ENCODE measurements at regions not wholly inside any gene's neighbourhood (a gene's known extent, or its start where the extent isn't known, plus 50 kb on each side); places are given as distances from the start of the nearest gene placed in this dataset.

DNA sequence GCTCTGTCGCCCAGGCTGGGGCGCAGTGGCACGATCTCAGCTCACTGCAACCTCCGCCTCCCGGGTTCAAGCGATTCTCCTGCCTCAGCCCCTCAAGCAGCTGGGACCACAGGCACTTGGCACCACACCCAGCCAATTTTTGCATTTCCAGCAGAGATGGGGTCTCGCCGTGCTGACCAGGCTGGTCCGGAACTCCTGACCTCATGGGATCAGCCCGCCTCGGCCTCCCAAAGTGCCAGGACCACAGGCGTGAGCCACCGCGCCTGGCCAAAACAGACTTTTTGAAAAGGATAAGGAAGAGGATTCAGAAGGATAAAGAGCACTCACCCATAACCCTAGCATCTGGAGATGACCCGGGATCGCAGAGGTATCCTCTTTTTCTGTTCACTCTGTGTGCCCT is 224.5 kb upstream of the AGTR2 start:
- no peak for DNase-seq
- H3K27me3 ChIP-seq: peaks cover 0 to 5% (median 0%) of the 10 kb centered on the region in 3 donors
- intact Hi-C loops (cut with DNase I; ENCODE audit: low total_unique reads): no loop called here
- H3K4me3 ChIP-seq: no peak overlapping the region
- 86 to 96% (median 93%) methylated on average over 15 to 16 of the region's 16 CpGs for WGBS, 5 donors
- no peaks in the 10 kb centered on the region for H3K9me3 ChIP-seq
- no peak overlapping the region for H3K27ac ChIP-seq
- H3K4me1 ChIP-seq: peaks cover 0 to 7% (median 0%) of the 10 kb centered on the region in 4 donors
- no peaks in the 10 kb centered on the region for H3K36me3 ChIP-seq
- no peak for TF ChIP-seq EP300 (IDR thresholded peaks at IDR 0.05)
- TF ChIP-seq, protein P1, sequence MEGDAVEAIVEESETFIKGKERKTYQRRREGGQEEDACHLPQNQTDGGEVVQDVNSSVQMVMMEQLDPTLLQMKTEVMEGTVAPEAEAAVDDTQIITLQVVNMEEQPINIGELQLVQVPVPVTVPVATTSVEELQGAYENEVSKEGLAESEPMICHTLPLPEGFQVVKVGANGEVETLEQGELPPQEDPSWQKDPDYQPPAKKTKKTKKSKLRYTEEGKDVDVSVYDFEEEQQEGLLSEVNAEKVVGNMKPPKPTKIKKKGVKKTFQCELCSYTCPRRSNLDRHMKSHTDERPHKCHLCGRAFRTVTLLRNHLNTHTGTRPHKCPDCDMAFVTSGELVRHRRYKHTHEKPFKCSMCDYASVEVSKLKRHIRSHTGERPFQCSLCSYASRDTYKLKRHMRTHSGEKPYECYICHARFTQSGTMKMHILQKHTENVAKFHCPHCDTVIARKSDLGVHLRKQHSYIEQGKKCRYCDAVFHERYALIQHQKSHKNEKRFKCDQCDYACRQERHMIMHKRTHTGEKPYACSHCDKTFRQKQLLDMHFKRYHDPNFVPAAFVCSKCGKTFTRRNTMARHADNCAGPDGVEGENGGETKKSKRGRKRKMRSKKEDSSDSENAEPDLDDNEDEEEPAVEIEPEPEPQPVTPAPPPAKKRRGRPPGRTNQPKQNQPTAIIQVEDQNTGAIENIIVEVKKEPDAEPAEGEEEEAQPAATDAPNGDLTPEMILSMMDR (IDR thresholded peaks at IDR 0.05): no peak
- TF ChIP-seq POLR2A (IDR thresholded peaks at IDR 0.05): no peak
- no peak for TF ChIP-seq POLR2AphosphoS5 (IDR thresholded peaks at IDR 0.05)

DNA sequence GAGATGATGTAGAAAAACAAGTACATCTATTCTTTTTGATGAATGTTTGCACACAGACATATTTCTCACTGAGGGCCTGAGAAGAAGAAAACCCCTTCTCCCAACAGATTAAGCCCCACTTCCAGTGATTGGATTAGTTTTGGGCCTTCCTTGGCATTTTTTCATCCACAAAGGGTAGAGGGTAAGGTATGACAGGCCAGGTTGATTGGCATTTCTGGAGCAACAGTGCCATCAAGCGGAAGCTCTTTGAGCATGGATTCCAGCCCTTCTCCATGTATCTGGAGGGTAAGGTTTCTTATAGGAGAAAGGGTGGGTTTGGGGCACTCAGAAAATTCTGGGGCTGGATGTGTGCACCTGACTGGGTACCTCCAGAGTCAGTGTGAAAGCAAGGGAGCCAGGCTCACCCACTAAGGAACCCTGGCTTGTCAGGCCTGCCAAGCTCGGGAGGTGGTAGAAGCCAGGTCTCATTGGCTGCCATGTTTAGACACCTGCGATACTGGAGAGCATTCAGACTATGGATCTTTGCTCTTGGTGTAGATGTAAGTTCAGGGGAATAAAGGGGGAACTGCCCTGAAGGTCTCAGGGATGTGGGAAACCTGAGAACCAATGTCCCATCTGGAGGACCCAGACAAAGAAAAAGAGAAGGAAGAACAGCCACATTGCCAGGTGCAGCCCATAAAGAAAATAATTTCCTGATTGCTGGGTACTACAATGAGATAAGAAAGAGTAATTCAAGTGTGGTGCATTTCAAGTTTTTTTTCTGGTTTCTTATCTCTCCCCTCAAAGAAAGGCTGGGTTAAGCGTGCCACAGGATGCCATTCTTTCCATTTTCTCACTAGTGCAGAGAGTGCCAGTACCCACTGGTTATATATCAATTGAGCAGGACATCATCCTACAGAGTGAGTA is 222.3 kb upstream of the AGTR2 start:
- 54 to 77% (median 66%) methylated on average over 4 of the region's 4 CpGs for WGBS, 5 donors
- Histone ChIP-seq H3K4me3 (no peak overlapping the region), H3K27me3 (peaks cover 0 to 5% (median 0%) of the 10 kb centered on the region in 3 donors), H3K9me3 (no peaks in the 10 kb centered on the region), H3K36me3 (no peaks in the 10 kb centered on the region), H3K4me1 (peaks cover 0 to 6% (median 0%) of the 10 kb centered on the region in 4 donors), H3K27ac (no peak overlapping the region)
- peak in 1 of 2 donors; percentile 64 for DNase-seq
- intact Hi-C loops (cut with DNase I; ENCODE audit: low total_unique reads): no loop called here
- TF ChIP-seq POLR2AphosphoS5 (IDR thresholded peaks at IDR 0.05): no peak
- TF ChIP-seq, protein P1 (IDR thresholded peaks at IDR 0.05): peak in 2 of 7 experiments; percentile 16 to 35
- TF ChIP-seq POLR2A (IDR thresholded peaks at IDR 0.05): no peak

DNA sequence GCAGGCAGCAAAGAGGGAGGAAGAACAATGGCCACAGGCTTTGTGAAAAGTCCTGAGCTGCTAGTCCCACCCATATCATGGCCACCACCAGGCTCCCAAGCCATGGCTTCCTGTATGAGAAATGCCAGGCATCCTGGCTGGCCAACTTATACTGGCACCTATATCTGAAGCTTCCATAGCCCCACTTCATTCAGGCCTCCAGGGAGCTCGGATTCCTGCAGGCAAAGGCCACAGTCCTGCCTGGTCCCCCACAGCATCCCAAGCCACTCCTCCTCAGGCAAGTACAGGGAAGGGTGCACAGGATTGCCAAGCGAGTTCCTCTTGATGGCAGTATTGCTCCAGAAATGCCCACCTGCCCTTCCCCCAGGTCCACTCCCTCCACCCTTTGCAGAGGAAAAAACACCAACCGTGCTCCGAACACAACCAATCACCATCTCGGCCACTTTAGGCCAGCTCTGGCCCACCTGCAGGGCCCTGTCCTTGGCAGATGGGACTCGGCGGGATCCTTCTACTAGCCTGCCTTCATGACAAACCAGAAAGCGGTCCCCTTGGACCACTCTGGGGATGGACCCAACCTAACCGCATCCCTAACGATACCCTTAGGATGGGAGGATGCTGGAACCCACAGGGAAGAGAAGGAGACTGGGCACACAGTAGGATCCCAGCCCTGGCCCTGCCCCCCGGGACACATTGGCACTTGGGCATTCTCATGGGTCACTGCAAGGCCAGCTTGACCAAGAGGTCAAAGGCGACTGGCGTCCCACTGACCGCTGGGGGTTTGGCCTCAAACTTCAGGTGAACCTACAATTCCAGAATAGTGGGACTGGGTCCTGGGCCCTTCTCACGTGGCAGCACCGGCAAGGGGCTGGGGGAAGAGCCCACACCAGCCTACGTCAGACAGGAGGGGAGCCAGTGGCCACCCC is 220.4 kb upstream of the AGTR2 start:
- Histone ChIP-seq H3K27me3 (peaks cover 0 to under 1% (median 0%) of the 10 kb centered on the region in 3 donors), H3K4me1 (peaks cover 0 to 6% (median 0%) of the 10 kb centered on the region in 4 donors), H3K36me3 (no peaks in the 10 kb centered on the region), H3K4me3 (no peak overlapping the region), H3K9me3 (no peaks in the 10 kb centered on the region), H3K27ac (no peak overlapping the region)
- intact Hi-C loops (cut with DNase I; ENCODE audit: low total_unique reads): no loop called here
- 48 to 87% (median 72%) methylated on average over 7 to 17 of the region's 17 CpGs for WGBS, 5 donors
- DNase-seq: peak; percentile 63 to 67
- no peak for TF ChIP-seq EP300 (IDR thresholded peaks at IDR 0.05)
- no peak for TF ChIP-seq POLR2AphosphoS5 (IDR thresholded peaks at IDR 0.05)
- TF ChIP-seq, protein P1 (IDR thresholded peaks at IDR 0.05): no peak
- no peak for TF ChIP-seq POLR2A (IDR thresholded peaks at IDR 0.05)

DNA sequence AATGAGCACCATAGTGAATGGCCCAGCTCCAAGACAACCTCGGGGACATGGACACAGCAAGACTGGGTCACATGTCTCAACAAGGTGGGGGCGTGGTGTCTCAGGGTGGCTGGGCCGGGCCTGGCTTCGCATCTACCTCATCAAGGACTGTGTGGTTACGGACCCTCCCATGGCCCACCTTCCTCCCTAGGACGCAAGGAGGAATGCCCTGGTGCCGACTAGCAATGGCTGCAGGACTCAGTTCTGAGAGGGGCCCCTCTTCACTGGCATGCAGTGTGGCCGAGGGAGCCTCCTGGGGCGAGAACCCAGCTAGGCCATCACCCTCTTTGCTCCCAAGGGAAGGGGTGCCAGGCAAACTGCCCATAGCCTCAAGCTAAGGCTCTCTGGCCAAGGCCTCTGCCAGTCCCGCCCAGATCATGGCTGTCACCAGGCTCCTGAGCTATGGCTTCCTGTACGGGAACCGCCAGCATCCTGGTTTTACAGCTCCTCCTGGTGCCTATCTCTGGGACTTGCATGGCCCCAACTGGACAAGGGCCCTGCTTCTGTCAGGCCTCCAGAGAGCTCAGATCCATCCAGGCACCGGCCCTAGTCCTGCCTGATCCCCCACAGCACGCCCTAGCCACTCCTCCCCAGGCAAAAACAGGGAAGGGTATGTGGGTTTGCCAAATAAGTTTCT is 218.0 kb upstream of the AGTR2 start:
- TF ChIP-seq POLR2AphosphoS5 (IDR thresholded peaks at IDR 0.05): no peak
- TF ChIP-seq, protein P1 (IDR thresholded peaks at IDR 0.05): no peak
- no peak for TF ChIP-seq EP300 (IDR thresholded peaks at IDR 0.05)
- no peak for TF ChIP-seq POLR2A (IDR thresholded peaks at IDR 0.05)
- Histone ChIP-seq H3K27ac (no peak overlapping the region), H3K36me3 (no peaks in the 10 kb centered on the region), H3K9me3 (no peaks in the 10 kb centered on the region), H3K4me1 (peaks cover 0 to 6% (median 0%) of the 10 kb centered on the region in 4 donors), H3K27me3 (peaks cover 0 to 9% (median 0%) of the 10 kb centered on the region in 3 donors), H3K4me3 (no peak overlapping the region)
- DNase-seq: peak in 1 of 2 donors; percentile 34
- intact Hi-C loops (cut with DNase I; ENCODE audit: low total_unique reads): no loop called here
- WGBS, 5 donors: 77 to 93% (median 79%) methylated on average over 6 to 14 of the region's 14 CpGs

Data from stomach (tissue), 8 donors.